Activated T-cell treated with anti-CD3 and anti-CD28 coated beads for 1 hour (primary cell): ENCODE measurements at regions not wholly inside any gene's neighbourhood (a gene's known extent, or its start where the extent isn't known, plus 50 kb on each side); places are given as distances from the start of the nearest gene placed in this dataset.

Experiments
- DNase-seq: peaks from one replicate; pipeline ENCODE4 v3.0.0-alpha.2; 2020; ENCODE audit warnings: low read depth

DNA sequence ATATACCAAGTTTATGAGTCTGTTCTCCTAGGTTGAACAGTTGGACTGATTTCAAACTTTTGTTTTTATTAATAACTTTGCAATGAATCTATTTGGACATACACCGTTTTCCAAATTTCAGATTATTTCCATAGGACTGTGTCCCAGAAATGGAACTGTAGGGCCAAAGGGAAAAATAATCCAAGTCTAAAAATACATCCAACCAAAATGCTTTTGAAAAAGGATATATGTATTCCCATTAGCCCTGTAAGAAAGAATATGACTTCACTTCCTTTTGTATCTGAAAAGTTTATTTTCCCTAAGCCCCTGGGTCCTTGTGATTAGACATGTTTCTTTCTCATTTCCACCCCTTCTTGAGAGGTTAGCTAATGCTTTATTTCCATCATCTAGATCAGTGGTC is 434.2 kb upstream of the MKI67 start:
- DNase-seq: no peak

DNA sequence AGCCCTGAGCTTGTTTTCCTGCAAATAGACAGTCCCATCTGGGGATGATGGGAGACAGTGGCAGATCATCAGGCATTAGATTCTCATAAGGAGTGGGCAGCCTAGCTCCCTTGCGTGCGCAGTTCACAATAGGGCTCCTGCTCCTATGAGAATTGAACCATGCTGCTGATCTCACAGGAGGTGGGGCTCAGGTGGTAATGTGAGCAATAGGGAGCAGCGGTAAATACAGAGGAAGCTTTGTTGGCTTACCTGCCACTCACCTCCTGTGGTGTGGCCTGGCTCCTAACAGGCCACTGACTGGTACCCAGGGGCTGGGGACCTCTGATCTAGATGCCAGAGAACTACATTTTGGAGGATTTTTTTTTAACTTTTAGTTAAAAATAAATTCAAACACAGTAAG is 434.8 kb upstream of the MKI67 start:
- DNase-seq: no peak

DNA sequence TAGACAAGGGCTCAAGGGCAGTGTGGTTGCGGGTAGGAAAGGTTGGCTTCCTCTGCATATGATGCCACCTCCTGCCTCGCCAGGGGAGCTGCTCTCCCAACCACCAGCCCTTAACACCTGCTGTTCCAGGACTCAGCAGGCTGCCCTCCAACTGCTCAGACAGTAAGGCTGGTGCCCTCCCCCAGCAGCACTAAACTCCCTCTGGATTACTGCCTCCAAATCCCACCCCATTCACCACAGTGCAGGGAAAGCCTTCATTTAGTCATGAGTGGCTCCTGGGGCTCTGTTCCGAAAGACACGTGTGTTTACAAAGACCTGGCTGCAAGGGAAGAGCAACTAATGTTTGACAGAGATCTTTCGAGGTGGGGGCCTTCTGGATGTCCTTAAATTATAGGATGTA is 437.2 kb upstream of the MKI67 start:
- DNase-seq: no peak

DNA sequence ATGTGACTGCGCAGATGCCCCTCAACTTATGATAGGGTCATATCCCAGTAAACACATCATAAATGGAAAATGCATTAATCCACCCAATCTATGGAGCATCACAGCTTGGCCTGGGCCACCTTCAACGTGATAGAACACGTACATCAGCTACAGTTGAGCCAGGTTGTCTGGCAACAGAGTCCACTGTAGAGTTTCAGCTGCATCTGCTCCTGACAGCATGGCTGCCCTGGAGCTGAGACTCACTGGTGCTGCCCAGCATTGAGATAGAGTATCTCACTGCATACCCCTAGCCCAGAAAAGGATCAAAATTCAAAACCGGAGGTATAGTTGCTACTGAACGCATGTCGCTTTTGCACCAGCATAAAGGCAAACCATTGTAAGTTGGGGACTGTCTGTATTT is 437.7 kb upstream of the MKI67 start:
- no peak for DNase-seq

DNA sequence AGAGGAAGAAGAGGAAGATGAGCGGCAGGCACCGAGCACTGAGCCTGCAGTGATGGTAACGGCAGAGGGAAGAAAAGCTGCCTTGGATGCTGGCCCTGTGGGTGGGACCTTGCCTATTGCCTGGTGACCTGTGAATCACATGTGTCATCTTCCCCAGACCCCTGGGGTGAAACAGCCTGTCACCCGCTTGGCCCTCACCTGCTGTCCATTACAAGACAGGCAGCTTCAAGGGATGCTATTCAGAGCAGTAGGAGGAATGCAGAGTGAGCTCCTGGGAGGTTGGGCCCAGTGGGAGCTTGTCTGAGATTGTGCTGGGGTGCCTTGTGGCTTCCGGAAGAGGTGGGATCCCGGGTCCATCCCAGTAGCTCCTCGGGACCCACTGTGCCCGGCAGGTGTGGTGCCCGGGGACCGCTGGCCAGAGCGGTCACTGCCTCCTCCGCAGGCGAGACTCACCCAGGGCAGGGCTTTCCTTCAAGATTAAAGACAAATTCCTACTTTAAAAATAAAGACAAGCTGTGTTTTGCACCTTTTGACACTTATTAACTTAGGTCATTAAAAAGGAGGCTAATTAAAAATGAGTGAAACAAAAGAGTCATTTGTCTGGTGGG is 440.2 kb upstream of the MKI67 start:
- DNase-seq: no peak

DNA sequence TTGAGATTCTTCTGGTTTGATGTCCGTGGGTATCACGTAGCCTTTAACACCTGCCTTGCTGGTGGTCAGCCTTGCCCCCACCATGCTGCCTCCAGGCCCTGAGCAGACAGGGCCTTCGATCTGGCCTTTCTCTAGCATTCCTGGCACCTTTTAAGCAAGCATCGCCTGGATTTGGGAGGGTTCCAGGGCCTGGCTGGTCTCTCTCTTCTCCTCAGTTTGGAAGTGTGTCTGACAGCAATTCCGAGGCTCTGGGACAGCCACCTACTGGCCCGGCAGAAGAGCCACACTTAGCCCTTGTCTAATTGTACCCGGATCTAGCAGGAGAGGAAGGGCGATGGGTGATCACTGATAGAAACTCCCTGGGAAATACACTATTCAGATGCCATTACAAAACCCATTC is 441.3 kb upstream of the MKI67 start:
- no peak for DNase-seq

DNA sequence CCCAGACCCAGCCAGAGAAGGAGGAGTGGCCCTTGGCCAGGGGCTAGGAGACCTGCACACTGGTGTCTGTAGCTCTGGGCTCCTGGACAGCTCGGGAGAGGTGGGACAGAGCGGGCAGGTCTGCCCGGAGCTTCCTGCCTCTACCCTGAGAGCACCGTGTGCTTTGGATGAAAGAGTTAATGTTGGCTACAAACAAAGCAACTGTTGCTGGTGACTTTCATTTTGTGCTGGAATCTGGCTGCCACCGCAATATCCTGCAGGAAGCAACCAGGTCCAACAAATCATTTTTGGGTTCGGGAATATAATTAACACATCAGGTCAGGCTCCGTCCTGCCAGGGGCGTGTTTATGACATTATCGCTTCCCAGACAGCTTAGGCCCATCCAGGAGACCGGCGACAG is 441.8 kb upstream of the MKI67 start:
- no peak for DNase-seq

DNA sequence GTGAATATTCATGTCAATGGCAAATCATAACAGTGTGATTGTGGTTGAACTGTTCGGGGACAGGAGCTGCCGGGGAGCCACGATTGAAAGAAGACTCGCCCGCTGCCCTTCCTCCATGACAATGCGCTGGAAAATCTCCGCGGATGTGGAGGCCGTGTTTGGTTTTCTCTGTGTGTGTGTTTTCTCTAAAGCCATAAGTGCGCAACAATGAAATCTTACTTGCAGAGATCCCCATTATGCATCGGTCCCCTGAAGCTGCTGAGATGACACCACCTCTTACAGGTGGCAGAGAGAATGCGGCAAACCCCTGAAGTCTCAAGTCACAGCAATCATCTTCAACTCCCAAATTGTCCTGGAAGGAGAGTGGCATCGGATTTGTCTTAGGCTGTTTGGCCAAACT is 442.3 kb upstream of the MKI67 start:
- no peak for DNase-seq

DNA sequence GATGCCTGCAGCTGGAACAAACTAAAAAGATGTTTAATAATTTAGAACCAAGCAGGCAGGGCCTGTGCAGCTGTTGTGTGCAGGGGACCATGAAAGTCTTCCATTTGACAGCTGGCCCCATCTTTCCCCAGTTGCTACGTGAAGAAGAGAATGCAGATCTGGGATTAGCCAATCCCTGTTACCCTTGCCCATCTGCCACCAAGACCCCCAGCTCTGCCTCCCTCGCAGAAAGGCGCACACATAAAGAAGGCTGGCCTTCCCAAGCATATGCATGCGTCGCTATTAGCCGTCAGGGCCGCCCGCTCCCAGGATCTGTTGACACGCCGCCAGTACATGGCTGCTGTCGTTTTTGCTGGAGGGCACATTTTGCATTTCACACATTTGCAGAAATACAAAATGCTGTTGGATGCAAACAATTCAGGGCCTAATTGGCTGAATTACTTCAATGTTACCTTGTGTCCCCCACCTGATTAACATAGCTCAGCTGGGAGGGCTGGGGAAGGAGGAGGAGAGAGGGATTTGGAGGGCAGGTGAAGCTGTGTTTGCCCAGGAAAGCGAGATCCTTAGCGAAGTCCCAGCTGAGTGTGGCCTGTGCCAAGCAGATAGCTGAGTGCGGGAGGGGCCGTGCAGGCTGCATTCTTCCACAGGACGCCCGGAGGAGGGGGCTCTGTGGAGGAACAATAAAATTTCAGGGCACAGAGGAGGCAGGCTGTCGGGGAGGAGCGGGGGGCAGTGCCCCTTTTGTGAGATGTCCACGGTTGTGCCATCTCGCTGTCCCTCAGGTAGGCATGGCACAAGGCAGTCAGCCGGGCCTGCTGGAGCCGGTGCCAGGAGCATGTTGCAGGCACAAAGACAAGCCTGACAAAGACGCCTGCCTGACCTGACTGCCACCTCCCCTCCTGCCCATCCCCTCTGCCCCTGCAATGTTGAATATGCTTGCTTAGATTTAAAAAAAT is 443.0 kb upstream of the MKI67 start:
- no peak for DNase-seq

DNA sequence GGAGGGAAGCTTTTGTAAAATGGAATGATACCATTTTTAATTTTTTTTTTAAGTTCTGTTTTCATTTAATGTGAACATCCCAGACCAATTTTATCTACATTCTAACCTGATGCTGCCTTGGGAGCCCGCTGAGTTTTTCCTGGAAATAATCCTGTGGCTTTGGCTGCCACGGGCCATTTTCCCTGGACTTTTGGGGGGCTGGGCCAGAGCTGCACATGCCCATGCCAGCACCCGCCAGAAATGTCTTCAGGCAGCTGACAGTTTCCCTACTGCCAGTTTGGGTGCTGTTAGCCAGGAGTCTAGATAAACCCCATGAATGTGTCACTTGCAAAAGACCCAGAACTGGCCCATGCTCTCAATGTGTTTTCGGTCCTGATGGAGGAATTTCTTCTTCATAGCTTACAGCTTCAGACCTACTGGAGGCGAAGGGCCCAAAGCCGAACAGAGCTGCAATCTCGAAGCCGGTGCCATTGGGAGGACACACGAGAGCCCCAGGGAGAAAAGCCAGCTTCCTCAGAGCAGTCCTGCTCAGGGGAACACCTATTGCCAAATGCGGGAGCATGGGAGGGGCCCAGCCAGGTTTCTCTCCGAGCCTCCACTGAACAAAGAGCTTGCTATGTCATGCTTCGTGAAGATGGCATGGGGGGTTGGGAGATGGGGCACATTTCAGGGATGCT is 444.2 kb upstream of the MKI67 start:
- DNase-seq: no peak

DNA sequence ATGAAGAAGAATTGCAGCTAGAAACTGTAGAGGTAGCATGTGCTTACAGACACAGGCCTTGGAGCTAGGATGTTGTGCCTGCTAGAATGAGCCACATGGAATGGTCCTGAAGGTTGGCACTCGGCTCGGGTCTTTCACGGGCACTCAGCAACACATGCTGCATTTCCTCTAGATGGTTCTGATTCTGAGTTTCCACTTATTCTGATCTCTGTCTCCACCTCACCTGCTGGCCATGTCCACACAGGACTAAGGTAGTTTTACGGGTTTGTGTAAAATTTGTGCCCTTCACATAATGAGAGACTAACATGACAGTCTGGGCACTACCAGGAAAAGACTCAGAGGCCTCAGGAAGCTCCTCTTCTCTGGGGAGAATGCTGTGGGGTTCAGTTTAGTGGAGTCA is 444.8 kb upstream of the MKI67 start:
- no peak for DNase-seq

DNA sequence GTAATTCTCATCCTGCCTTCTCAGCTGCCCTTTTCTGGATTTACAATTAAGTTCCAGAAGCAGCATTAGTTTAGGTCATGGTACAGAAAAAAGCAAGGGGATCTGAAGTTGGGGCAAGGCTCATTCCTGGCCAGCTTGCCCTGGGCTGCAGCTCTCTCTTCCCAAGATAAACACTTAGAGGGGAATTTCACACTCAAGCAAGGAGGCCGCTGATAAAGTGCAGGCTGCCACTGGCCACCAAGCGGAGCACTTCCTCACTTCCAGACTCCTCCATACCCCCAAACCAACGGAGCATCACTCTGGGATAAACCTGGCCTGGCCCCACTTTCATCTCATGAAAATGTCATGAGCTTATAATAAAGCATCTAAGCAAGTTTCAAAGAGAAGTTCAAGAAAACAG is 445.5 kb upstream of the MKI67 start:
- no peak for DNase-seq

DNA sequence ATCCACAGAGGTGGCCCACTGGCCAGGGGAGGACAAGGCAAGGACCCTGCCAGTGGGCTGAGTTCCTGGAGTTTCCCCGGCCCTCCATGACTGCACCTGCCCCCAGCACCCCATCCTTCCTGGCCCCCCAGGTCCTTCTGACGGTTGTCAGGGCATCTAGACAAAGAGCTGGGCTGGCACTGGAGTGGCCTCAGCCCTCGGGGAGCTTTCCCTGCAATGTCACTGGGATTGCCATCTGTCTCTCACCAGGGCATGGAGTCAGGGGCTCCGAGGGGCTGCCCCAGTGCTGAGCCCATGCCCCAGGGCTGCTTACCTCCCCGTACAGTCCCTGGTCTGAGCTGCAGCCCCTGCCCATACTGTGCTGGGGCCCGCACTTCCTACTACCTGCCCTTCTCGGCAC is 446.5 kb upstream of the MKI67 start:
- DNase-seq: no peak

DNA sequence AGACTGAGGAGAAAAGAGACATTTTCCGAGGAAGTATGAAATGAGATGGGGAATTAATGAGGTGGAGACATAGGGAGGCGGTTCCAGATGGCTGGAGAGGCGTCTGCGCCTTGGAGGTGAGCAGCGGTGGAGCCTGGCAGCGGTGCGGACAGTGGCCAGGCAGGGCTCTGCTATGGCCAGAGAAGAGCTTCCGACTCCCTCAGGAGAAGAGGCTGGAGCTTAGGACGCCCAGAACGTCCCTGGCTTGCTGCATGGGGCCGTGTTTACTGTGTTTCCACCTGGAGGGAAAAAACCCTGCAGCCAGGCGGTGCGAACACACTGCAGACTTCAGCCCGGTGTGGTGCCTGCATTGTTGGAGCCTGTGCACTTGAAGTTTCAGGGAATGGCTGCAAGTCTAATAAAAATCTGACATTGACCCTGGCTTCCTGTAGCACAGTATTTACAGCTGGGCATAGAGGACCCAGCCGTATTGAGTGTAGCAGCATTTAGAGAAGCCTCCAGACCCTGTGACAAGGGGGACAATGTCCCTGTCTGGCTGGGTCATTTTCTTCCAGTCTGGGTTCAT is 447.1 kb upstream of the MKI67 start:
- no peak for DNase-seq

DNA sequence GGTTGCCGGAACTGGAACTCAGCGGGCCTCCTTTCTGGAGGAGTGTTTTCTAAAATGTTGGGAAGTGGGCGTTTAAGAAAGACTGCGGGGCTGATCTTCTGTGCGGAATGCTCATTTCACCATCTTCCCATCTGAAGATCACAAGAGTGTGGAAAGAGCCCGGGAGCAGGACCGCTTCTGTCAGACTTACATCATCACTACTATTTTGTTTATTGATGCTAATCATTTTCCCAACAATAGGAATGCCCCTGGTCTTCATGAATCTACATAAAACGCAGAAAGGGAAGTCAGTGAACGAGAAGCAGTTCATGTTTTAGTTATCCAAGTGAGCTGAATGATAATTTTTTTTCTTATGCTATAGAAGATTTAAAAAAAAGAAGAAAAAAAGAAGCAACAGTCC is 447.8 kb upstream of the MKI67 start:
- no peak for DNase-seq

DNA sequence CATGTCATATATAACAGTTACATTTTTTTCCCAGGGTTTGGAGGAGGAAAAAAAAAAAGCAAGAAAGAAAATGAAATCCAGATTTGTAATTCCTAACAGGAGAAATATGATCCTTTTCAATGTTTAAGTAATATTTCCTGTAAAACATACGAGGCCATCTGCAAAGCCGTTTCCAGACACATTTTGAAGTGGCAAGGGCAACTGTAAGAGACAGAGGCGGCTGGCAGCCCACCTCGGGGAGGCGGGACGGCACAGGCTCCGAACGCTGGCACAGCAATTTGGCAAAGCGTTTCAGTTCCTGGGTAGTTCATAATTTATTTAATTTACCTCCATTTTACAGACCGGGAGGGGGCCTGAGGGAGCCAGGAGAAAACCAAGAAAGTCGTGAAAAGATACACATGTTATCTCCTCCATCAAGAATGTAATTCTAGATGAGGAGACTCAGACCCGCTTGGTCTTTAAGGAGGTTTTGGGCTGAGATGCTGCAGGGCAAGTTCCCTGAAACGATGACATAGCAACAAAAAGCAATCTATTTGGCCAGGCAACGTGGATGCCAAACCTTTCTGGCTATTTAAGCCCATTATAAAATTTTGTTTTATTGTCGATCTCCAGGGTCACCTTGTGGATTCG is 448.5 kb upstream of the MKI67 start:
- no peak for DNase-seq

DNA sequence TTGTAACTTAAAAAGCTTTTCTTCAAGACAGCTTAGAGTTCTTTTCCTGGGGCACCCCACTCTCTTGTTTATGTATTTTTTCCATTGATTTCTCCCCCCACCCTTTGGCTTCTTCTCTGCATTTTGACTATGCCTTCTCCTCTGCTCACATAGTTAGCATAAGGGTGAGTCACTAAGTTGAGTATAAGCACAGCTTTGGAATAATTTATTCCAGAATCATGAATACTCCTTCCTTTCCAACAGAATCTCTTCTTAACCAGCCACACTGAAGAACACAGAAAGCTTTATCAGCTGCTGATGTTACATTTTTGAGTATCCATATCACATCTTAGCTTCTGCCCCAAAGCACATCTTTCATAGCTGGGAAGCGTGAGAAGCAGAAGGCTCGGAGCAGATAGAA is 449.5 kb upstream of the MKI67 start:
- no peak for DNase-seq

DNA sequence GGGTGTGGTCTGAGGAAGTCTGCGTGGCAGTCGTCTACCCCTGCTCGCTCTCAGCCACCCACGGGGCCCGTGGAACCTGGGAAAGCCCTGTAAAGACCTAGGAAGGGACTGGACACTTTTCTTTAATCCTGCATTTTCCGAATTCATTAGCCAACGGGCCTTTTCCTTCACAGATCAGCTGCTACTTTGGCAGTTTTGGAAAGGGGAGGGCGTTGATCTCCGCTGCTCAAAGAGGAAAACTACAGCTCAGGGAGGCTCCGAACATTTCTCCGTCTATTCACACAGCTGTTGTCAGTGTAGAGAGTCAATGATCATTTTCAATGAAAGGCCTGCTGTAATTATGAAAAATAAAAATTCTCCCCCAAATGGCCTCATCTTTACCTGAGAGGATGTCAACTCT is 450.1 kb upstream of the MKI67 start:
- no peak for DNase-seq

DNA sequence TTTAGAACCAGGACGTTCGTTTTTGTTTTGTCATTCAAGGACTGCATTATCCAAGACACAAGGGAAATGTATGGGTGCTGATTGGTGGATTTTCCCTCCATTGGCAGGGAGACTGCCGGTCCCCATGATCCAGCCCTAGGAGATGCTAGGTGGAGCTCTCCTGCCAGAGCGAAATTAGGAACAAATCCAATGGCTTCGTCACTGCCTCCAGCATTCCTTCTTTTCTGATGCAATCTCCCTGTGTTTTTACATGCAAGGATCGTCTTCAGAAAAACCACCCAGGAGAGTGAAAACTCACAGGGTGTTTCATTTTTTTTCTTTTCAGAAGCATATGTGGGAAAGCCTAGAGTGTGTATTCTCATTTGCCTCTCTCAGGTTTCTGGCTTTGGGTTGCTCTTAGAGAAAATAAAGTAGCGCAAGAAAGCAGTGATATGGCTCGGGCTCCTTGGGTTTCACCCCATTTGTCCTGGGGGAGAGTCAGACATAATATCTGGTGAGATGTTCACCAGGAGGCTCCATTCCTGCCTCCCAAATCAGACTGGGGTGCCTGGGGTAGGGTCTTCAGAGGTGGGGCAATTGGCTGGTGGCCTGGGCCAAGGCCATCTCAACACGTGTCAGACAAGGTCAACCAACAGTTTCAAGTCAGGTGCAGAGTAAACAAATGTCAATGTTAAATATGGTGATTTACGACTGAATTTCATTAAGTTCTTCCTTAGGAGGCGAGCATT is 450.9 kb upstream of the MKI67 start:
- DNase-seq: no peak

DNA sequence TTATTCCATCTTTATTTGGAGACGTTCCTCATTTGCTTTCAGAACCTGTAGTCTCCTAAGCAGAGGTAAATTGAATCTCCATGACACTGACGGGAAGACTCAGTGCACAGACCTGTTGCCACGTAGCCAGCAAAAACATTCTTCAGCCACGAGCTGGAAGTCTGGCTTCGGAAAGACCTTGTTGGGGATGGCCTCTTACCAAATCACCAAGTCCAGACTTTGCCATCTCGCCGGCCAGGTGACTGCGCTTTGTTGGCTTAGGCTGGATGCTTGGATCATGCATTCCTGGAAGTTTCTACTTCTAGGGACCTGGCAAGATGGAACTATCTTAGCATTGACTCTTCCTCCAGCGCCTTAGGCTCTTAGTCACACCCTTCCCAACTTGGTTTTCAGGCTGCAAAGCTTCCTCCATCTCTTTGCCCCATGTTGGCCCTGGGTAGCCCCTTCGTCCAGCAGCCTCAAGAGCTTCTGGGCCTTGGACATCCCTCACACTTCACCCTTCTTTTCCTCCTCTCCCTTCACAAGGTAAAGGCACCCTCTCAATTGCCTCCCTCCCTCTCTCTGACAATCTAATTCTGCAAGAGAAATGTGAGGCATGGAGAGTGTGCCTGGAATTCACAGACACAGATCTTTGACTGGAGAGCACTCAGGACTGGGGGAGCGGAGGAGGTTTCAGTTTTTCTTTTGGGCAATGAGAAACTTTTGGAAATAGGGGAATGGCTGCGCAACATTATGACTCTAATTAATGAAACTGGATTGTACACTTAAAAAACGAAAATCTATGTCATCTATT is 451.9 kb upstream of the MKI67 start:
- no peak for DNase-seq

DNA sequence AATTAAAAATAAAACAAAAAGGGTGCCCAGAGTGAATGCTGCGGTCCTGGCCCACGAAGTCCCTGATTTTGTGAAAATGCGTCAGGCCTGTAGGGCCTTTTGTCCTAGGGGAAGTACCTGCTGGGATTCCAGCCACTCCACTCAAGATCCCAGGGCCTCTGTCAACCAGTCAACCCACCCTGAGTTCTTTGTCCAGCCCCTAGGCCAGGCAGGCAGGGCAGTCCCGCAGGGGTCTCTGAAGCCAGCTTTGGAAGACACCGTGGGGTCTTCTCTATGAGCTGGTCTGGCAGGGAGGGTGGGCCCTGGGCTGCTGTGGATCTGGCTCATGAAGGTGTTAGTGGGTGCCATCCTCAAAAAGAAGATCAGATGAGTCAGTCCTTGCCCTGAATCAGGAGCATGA is 452.5 kb upstream of the MKI67 start:
- DNase-seq: no peak
